ENCODE measurements at regions not wholly inside any gene's neighbourhood (a gene's known extent, or its start where the extent isn't known, plus 50 kb on each side); places are given as distances from the start of the nearest gene placed in this dataset.

DNA sequence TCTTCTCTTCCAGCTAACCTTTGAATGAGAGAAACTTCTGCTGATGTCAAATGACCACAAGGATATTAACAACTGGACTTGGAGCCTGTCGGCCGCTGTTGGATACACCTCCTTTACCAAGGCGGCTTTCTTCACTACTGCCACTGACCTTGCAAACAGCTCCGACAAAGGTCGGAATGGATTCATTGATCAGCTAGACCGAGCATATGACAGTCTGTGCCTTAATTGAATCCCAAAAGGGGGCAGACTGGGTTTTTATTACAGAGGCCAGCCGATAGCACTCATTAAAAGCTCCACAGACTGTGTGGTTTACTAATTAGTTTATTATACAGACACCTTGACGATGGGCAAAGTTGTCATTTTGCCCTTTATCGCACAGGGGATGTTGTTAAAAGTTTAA is 394.5 kb downstream of the RERGL start:
- TF ChIP-seq, protein P1, sequence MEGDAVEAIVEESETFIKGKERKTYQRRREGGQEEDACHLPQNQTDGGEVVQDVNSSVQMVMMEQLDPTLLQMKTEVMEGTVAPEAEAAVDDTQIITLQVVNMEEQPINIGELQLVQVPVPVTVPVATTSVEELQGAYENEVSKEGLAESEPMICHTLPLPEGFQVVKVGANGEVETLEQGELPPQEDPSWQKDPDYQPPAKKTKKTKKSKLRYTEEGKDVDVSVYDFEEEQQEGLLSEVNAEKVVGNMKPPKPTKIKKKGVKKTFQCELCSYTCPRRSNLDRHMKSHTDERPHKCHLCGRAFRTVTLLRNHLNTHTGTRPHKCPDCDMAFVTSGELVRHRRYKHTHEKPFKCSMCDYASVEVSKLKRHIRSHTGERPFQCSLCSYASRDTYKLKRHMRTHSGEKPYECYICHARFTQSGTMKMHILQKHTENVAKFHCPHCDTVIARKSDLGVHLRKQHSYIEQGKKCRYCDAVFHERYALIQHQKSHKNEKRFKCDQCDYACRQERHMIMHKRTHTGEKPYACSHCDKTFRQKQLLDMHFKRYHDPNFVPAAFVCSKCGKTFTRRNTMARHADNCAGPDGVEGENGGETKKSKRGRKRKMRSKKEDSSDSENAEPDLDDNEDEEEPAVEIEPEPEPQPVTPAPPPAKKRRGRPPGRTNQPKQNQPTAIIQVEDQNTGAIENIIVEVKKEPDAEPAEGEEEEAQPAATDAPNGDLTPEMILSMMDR (IDR thresholded peaks at IDR 0.05) = no peak
- TF ChIP-seq POLR2A (IDR thresholded peaks at IDR 0.05; ENCODE audit: low read depth) = no peak
- no peak for TF ChIP-seq EP300 (IDR thresholded peaks at IDR 0.05)
- TF ChIP-seq POLR2AphosphoS5 (IDR thresholded peaks at IDR 0.05) = no peak
